Omental fat pad (tissue), 3 donors: ENCODE measurements at regions not wholly inside any gene's neighbourhood (a gene's known extent, or its start where the extent isn't known, plus 50 kb on each side); places are given as distances from the start of the nearest gene placed in this dataset.

Experiments
- ATAC-seq: fragments of 150-250 bp; one replicate; pipeline ENCODE4 v1.9.1; 2016; ENCODE audit warnings: mild to moderate bottlenecking, moderate library complexity; ENCODE audit not compliant: low FRiP score
- DNase-seq: peaks from one replicate; pipeline ENCODE4 v3.0.0-alpha.2; 2019; ENCODE audit warnings: low spot score
- CTCF ChIP-seq, 3 donors: fragments of 450-650 bp; IDR thresholded peaks; one replicate each; pipeline ENCODE4 v1.5.1; 2016 to 2017; ENCODE audit warnings: antibody characterized with exemption in 3 of 3, mild to moderate bottlenecking in 3 of 3, moderate library complexity in 2 of 3

GRCh38 chr2:217028128-217028527 is 168.3 kb upstream of the TNP1 start:
- DNase-seq (no peak), ATAC-seq (no peak)
- no peak for TF ChIP-seq CTCF (IDR thresholded peaks at IDR 0.05)

- ATAC-seq (no peak), DNase-seq (no peak)
- TF ChIP-seq CTCF (IDR thresholded peaks at IDR 0.05) = no peak
These were observed 167.6 kb upstream of the TNP1 start for GRCh38 chr2:217027414-217027813.

GRCh38 chr2:217026569-217026968 is 166.7 kb upstream of the TNP1 start:
- no peak for TF ChIP-seq CTCF (IDR thresholded peaks at IDR 0.05)
- DNase-seq (no peak), ATAC-seq (no peak)

GRCh38 chr2:217026161-217026560 is 166.3 kb upstream of the TNP1 start:
- no peak for TF ChIP-seq CTCF (IDR thresholded peaks at IDR 0.05)
- no peak for ATAC-seq
- DNase-seq = no peak

- no peak for DNase-seq
- no peak for ATAC-seq
- no peak for TF ChIP-seq CTCF (IDR thresholded peaks at IDR 0.05)
These were observed 163.7 kb upstream of the TNP1 start for GRCh38 chr2:217023611-217024010.

GRCh38 chr2:217017456-217018252 is 157.8 kb upstream of the TNP1 start:
- no peak for TF ChIP-seq CTCF (IDR thresholded peaks at IDR 0.05)
- ATAC-seq (no peak), DNase-seq (no peak)

GRCh38 chr2:217016796-217017419 is 157.0 kb upstream of the TNP1 start:
- DNase-seq (no peak), ATAC-seq (no peak)
- no peak for TF ChIP-seq CTCF (IDR thresholded peaks at IDR 0.05)
